NCI-H146 treated with DMSO at 0.1 percent for 48 hours (cell line): ENCODE measurements at regions not wholly inside any gene's neighbourhood (a gene's known extent, or its start where the extent isn't known, plus 50 kb on each side); places are given as distances from the start of the nearest gene placed in this dataset.
"Not testable (repeated sequence)": the region's sequence is repeated elsewhere in the genome, so short reads cannot be mapped to it uniquely, and the experiment has no call there.

Experiments
- DNase-seq: peaks from one replicate; lab custom pipeline; 2025; ENCODE audit not compliant: unreplicated experiment; lab: John Stamatoyannopoulos, UW

- DNase-seq, result no peak
These were observed 161.6 kb upstream of the RASGRP1 start for GRCh38 chr15:38726187-38726586.

- DNase-seq, result no peak
These were observed 168.7 kb upstream of the RASGRP1 start for GRCh38 chr15:38733331-38733730.

- no peak for DNase-seq
These were observed 175.6 kb upstream of the RASGRP1 start for GRCh38 chr15:38740206-38740605.

GRCh38 chr15:38743147-38743546 is 178.5 kb upstream of the RASGRP1 start:
- no peak for DNase-seq

GRCh38 chr15:38745126-38745525 is 180.5 kb upstream of the RASGRP1 start:
- no peak for DNase-seq

GRCh38 chr15:38745626-38746025 is 181.0 kb upstream of the RASGRP1 start:
- DNase-seq, result no peak

- no peak for DNase-seq
These were observed 181.6 kb upstream of the RASGRP1 start for GRCh38 chr15:38746211-38746610.

GRCh38 chr15:38748710-38749109 is 184.1 kb upstream of the RASGRP1 start:
- DNase-seq, result no peak

- no peak for DNase-seq
These were observed 186.2 kb upstream of the RASGRP1 start for GRCh38 chr15:38750786-38751185.

- no peak for DNase-seq
These were observed 191.1 kb upstream of the RASGRP1 start for GRCh38 chr15:38755718-38756117.

- no peak for DNase-seq
These were observed 191.8 kb upstream of the RASGRP1 start for GRCh38 chr15:38756441-38756840.

GRCh38 chr15:38758043-38758442 is 193.4 kb upstream of the RASGRP1 start:
- no peak for DNase-seq

GRCh38 chr15:38761681-38762080 is 197.1 kb upstream of the RASGRP1 start:
- no peak for DNase-seq

GRCh38 chr15:38768970-38769369 is 204.4 kb upstream of the RASGRP1 start:
- DNase-seq, result no peak

- DNase-seq, result no peak
These were observed 204.9 kb upstream of the RASGRP1 start for GRCh38 chr15:38769492-38769891.

- not testable (repeated sequence) for DNase-seq
These were observed 209.5 kb upstream of the RASGRP1 start for GRCh38 chr15:38774076-38774475.

GRCh38 chr15:38781196-38781595 is 216.6 kb upstream of the RASGRP1 start:
- no peak for DNase-seq

GRCh38 chr15:38782156-38782555 is 217.5 kb upstream of the RASGRP1 start:
- DNase-seq, result no peak

- no peak for DNase-seq
These were observed 224.3 kb upstream of the RASGRP1 start for GRCh38 chr15:38788918-38789317.

GRCh38 chr15:38789566-38789965 is 225.0 kb upstream of the RASGRP1 start:
- DNase-seq, result no peak

GRCh38 chr15:38793206-38793810 is 228.7 kb upstream of the RASGRP1 start:
- DNase-seq, result no peak

- DNase-seq, result no peak
These were observed 231.0 kb upstream of the RASGRP1 start for GRCh38 chr15:38795471-38796245.

- no peak for DNase-seq
These were observed 232.0 kb upstream of the RASGRP1 start for GRCh38 chr15:38796589-38796988.
